GM11168 (cell line): ENCODE measurements at regions not wholly inside any gene's neighbourhood (a gene's known extent, or its start where the extent isn't known, plus 50 kb on each side); places are given as distances from the start of the nearest gene placed in this dataset.
"Not testable (repeated sequence)": the region's sequence is repeated elsewhere in the genome, so short reads cannot be mapped to it uniquely, and the experiment has no call there.

ENCODE experiments used
- in situ Hi-C: fragments of 300-500 bp; cut with MboI; formaldehyde crosslinking; loops from one replicate; pipeline ENCODE4 v1.12.0; 2022; ENCODE audit warnings: low sequenced_read_pairs; ENCODE audit not compliant: unreplicated experiment

DNA sequence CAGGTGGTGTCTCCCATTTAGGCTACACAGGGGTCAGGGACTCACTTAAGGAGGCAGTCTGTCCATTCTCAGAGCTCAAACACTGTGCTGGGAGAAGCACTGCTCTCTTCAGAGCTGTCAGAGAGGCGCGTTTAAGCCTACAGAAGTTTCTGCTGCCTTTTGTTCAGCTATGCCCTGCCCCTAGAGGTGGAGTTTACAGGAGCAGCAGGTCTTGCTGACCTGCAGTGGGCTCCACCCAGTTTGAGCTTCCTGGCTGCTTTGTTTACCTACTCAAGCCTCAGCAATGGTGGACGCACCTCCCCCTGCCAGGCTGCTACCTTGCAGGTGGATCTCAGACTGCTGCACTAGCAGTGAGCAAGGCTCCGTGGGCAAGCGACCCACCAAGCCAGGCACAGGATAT is 260.1 kb downstream of the MEF2C start:
- in situ Hi-C loops = not testable (repeated sequence)

- in situ Hi-C loops = not testable (repeated sequence)
These were observed 267.2 kb downstream of the MEF2C start for GRCh38 chr5:88615767-88616166.

GRCh38 chr5:88613051-88613450 is 269.9 kb downstream of the MEF2C start:
- in situ Hi-C loops = no loop called here

- in situ Hi-C loops = no loop called here
These were observed 272.4 kb downstream of the MEF2C start for GRCh38 chr5:88610586-88610985.

DNA sequence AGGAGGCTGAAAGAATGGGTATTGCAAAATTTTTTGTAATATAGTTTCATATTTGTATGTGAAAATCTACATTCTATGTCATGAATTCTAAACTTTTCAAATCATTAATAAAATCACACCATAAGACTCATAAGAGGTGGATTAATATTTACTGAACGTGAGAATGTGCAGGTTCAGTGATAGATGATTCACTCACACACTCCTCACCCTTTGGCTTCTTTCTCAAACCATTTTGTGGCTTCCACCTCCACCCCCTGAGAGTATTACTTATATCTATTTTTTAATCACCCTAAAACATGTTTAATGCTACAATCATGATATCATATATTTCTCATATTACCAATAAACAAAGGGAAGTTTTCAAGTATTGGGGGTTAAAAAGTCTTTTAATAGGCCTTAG is 275.5 kb downstream of the MEF2C start:
- in situ Hi-C loops = no loop called here

DNA sequence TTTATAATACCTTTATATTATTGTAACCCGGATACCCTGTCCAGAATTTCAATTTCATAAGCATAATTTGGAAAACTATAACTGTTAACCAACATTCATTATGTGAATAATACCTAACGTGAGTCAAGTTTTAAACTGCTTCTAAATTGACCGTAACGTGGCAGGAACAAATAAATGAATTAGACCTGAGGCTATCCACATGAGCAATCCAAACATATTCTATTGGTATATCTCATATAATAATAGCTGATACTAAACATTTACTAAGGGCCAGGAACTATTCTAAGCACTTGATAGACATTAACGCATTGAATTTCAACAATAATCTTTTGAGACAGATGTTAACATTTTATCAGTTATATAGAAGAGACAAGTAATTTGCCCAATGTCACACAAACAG is 276.4 kb downstream of the MEF2C start:
- in situ Hi-C loops = no loop called here

DNA sequence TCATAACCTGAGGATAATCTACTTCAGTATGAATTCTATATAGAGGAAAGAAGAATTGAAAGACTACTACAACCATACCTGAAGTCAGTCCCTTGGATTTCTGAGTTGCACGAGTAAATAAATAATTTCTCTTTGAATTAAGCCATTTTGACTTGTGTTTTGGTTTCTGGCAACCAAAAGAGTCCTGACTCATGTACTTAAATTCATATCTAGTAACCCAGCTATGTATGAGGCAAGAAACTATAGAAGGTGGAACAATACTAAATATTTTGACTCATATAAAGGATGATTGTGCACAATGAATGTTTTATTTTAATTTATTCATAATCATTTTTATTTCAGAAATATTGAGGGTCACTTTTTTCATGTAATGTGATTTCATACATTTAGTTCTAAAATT is 276.8 kb downstream of the MEF2C start:
- in situ Hi-C loops = no loop called here

GRCh38 chr5:88602584-88602983 is 280.4 kb downstream of the MEF2C start:
- in situ Hi-C loops = no loop called here

GRCh38 chr5:88594441-88594840 is 288.5 kb downstream of the MEF2C start:
- in situ Hi-C loops = no loop called here

DNA sequence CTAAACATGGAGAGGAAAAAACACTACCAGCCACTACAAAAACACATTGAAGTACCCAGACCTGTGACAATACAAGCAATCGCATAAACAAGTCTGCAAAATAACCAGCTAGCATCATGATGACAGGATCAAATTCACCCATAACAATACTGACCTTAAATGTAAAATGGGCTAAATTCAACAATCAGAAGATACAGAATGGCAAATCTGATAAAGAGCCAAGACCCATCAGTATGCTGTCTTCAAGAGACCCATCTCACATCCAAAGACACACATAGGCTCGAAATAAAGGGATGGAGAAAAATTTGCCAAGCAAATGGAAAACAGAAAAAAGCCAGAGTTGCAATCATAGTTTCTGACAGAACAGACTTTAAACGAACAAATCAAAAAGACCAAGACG is 294.4 kb downstream of the MEF2C start:
- in situ Hi-C loops = no loop called here

- in situ Hi-C loops = no loop called here
These were observed 299.5 kb downstream of the MEF2C start for GRCh38 chr5:88583471-88583870.

DNA sequence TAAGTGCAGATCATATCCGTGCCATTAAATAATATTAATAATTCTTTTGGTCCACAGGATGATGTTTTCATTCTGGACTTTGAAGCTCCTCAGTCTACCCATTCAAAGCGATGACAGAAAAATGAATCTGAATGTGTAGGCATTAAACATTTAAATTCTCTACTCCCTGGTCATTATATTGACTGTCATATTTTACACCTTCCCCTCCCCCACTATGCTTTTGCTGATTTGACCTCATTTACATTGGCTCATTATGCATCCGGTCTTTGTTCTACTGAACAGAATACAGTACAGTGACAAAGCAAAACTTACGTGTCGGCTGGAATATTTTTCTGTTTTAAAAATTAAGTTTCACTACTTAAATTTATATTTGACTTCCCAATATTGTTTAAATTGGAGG is 289.7 kb upstream of the TMEM161B start:
- in situ Hi-C loops = no loop called here

- in situ Hi-C loops = no loop called here
These were observed 289.2 kb upstream of the TMEM161B start for GRCh38 chr5:88557881-88558280.

GRCh38 chr5:88557131-88557530 is 288.5 kb upstream of the TMEM161B start:
- in situ Hi-C loops = no loop called here

DNA sequence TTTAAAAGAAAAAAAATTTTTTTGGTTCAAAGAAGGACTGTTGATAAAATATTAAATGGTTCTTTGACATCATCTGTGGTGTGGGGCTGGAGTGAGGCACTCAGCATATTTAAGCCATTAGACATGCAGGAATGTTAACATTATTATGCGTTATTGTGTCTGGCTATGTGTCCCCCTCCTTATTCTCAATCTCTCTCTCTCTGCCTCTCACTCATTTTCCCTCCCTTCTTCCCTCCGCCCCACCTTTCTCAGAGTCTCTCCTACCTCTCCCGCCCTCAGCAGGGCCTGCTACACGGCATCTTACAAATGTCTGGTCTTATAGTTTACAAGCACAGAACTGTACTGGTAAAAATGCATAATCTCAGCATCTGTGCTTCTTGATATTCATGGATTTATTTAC is 287.8 kb upstream of the TMEM161B start:
- in situ Hi-C loops = no loop called here

- in situ Hi-C loops = no loop called here
These were observed 287.0 kb upstream of the TMEM161B start for GRCh38 chr5:88555674-88556073.

- in situ Hi-C loops = no loop called here
These were observed 285.3 kb upstream of the TMEM161B start for GRCh38 chr5:88553986-88554385.

DNA sequence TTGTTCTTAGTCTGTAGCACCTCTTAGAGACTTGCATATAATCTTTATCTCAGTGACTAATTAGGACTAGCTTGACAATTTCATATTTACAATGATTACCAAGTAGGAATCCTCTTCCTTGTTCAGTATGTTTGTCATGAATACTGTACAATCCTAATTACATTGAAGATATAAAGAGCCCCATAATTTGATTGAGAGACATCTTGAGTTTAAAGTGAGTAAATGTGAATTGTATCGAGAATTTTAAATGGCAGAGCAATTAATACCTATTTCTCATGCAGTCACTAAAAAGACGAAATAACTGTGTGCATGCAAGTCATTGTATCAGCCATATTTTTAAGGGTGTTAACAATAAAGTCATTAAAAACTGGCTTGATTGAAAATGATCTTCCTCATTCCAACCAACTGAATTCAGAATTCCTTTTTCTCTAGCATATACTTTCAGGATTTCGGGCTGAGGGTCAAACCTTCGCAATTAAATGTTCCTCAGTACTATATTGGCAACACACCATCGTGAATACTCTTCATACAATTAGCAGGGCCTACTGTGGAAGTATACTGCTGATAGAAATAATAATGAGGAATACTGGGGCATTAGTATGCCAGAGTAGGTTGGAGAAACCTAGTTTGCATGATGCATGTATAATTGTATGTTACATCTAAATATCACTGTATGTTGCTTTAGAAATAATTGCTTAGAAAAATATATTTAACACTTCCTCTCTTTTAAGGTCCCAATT is 284.7 kb upstream of the TMEM161B start:
- in situ Hi-C loops = no loop called here

- in situ Hi-C loops = no loop called here
These were observed 283.8 kb upstream of the TMEM161B start for GRCh38 chr5:88552426-88552825.

GRCh38 chr5:88551724-88552345 is 283.2 kb upstream of the TMEM161B start:
- in situ Hi-C loops = no loop called here

DNA sequence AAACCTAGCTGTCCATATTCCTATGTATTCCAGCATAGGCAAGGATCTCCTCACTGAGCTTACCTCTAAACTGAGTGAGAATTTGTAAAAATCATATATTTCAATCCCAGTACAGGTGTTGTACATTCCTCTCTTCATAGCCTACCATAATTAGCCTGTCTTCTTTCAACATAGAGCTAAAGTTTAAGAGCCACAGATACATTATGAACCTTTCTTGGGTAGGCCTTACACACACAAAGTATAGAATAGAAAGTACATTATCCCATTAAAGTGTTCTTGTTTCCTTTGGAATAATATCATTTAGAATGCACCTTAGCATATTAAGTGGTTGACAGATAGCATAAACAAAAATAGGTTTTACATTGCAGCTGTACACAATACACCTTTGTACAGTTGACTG is 282.1 kb upstream of the TMEM161B start:
- in situ Hi-C loops = no loop called here

GRCh38 chr5:88548136-88548805 is 279.6 kb upstream of the TMEM161B start:
- in situ Hi-C loops = no loop called here
